Activated CD8-positive, alpha-beta T cell treated with anti-CD3 and anti-CD28 coated beads for 36 hours (primary cell): ENCODE measurements at regions not wholly inside any gene's neighbourhood (a gene's known extent, or its start where the extent isn't known, plus 50 kb on each side); places are given as distances from the start of the nearest gene placed in this dataset.

ENCODE experiments used
- ATAC-seq: fragments of 200-7000 bp; cut with Tn5 transposase; one replicate; pipeline ENCODE4 v1.10.0; 2021; ENCODE audit warnings: mild to moderate bottlenecking, moderate library complexity
- CTCF ChIA-PET: fragments of 350-600 bp; sonication (Branson Sonifier 250); formaldehyde crosslinking; loops from one replicate; lab custom pipeline; 2021; ENCODE audit warnings: antibody characterized with exemption; lab: Charles Lee
- POLR2A ChIA-PET: fragments of 350-600 bp; sonication (Branson Sonifier 250); formaldehyde crosslinking; loops from one replicate; lab custom pipeline; 2021; ENCODE audit warnings: antibody characterized with exemption; lab: Charles Lee
- DNase-seq: peaks from one replicate; pipeline ENCODE4 v3.0.0-alpha.2; 2020
- H3K27ac Mint-ChIP-seq: one replicate; pipeline ENCODE4 v1.8.0; 2021; ENCODE audit warnings: mild to moderate bottlenecking, mixed read lengths
- H3K27me3 Mint-ChIP-seq: one replicate; pipeline ENCODE4 v1.8.0; 2021; ENCODE audit warnings: mixed read lengths
- H3K36me3 Mint-ChIP-seq: one replicate; pipeline ENCODE4 v1.8.0; 2021; ENCODE audit warnings: low read depth, mixed read lengths
- H3K4me1 Mint-ChIP-seq: one replicate; pipeline ENCODE4 v1.8.0; 2021; ENCODE audit warnings: low read depth, mixed read lengths
- H3K4me3 Mint-ChIP-seq: one replicate; pipeline ENCODE4 v1.8.0; 2021; ENCODE audit warnings: mild to moderate bottlenecking, moderate library complexity, mixed read lengths
- H3K9me3 Mint-ChIP-seq: one replicate; pipeline ENCODE4 v1.8.0; 2021; ENCODE audit warnings: mixed read lengths
- intact Hi-C: fragments of 100-400 bp; cut with micrococcal nuclease; formaldehyde crosslinking; loops from one replicate; pipeline ENCODE4 v1.10.0; 2022
- TF ChIP-seq, protein P1 (sequence below): fragments of 200-600 bp; IDR thresholded peaks from one replicate; pipeline ENCODE4 v1.8.0; 2022; ENCODE audit warnings: antibody characterized with exemption, mild to moderate bottlenecking

GRCh38 chr13:27338207-27338606 is 67.6 kb downstream of the RASL11A start:
- no peak overlapping the region for H3K4me3 Mint-ChIP-seq
- H3K27ac Mint-ChIP-seq: no peak overlapping the region
- ChIA-PET POLR2A (no interaction called here), CTCF (interaction anchor here (0.6 to 2.4 kb wide), 7 partner anchors 11 to 492 kb away, joined by 3 to 15 read pairs (median 4); no protein-coding TSS in a partner anchor)
- peaks cover 3% of the 10 kb centered on the region for H3K4me1 Mint-ChIP-seq
- ATAC-seq: no peak
- TF ChIP-seq, protein P1, sequence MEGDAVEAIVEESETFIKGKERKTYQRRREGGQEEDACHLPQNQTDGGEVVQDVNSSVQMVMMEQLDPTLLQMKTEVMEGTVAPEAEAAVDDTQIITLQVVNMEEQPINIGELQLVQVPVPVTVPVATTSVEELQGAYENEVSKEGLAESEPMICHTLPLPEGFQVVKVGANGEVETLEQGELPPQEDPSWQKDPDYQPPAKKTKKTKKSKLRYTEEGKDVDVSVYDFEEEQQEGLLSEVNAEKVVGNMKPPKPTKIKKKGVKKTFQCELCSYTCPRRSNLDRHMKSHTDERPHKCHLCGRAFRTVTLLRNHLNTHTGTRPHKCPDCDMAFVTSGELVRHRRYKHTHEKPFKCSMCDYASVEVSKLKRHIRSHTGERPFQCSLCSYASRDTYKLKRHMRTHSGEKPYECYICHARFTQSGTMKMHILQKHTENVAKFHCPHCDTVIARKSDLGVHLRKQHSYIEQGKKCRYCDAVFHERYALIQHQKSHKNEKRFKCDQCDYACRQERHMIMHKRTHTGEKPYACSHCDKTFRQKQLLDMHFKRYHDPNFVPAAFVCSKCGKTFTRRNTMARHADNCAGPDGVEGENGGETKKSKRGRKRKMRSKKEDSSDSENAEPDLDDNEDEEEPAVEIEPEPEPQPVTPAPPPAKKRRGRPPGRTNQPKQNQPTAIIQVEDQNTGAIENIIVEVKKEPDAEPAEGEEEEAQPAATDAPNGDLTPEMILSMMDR: no peak
- intact Hi-C loops: no loop called here
- H3K27me3 Mint-ChIP-seq: no peaks in the 10 kb centered on the region
- no peaks in the 10 kb centered on the region for H3K9me3 Mint-ChIP-seq
- DNase-seq: no peak
- no peaks in the 10 kb centered on the region for H3K36me3 Mint-ChIP-seq

DNA sequence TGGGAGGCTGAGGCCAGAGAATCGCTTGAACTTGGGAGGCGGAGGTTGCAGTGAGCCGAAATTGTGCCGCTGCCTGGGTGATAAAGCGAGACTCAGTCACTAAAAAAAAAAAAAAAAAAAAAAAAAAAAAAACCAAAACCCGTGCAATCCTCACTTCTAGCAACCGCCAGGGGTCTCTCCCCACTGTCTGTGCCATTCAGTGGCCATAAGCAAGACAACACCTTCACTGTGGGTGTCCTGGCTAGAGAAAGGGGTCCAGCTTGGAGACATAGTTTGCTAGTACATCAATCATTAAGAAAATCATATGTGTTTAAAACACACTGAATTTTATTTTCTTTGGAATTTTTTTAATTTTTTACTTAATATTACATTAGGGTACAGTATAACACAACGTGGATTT is 68.2 kb downstream of the RASL11A start:
- DNase-seq (peak; percentile 37), ATAC-seq (peak; percentile 58)
- Mint-ChIP-seq H3K27ac (no peak overlapping the region), H3K27me3 (no peaks in the 10 kb centered on the region), H3K36me3 (no peaks in the 10 kb centered on the region), H3K4me1 (peaks cover 3% of the 10 kb centered on the region), H3K9me3 (no peaks in the 10 kb centered on the region), H3K4me3 (no peak overlapping the region)
- CTCF ChIA-PET: interaction anchor here (0.6 to 2.4 kb wide), 17 partner anchors 10 to 492 kb away, joined by 3 to 21 read pairs (median 5); no protein-coding TSS in a partner anchor
- TF ChIP-seq, protein P1: no peak
- intact Hi-C loops: no loop called here
- POLR2A ChIA-PET: no interaction called here

DNA sequence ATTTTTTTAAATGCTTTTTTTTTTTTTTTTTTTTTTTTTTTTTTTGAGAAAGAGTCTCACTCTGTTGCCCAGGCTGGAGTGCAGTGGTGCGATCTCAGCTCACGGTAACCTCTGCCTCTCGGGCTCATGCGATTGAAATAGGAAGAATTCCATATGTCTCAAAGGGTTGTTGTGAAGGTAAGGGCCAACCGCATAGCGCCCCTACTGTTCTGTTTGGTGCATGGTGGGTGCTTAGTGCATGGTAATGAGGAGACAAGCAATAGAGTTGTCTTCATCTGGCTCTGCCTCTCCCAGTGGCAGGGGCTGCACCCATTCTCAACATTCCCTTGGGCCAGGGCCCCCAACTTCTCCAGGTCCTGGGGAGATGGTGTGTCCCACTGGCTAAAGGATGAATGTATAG is 68.7 kb downstream of the RASL11A start:
- intact Hi-C loops: no loop called here
- ChIA-PET POLR2A (no interaction called here), CTCF (interaction anchor here (0.7 to 2.4 kb wide), 18 partner anchors 9 to 491 kb away, joined by 3 to 21 read pairs (median 4); no protein-coding TSS in a partner anchor)
- ATAC-seq (peak; percentile 86), DNase-seq (peak; percentile 70)
- Mint-ChIP-seq H3K4me1 (peaks cover 3% of the 10 kb centered on the region), H3K27me3 (no peaks in the 10 kb centered on the region), H3K9me3 (no peaks in the 10 kb centered on the region), H3K4me3 (no peak overlapping the region), H3K27ac (no peak overlapping the region), H3K36me3 (no peaks in the 10 kb centered on the region)
- TF ChIP-seq, protein P1: peak; percentile 70

- intact Hi-C loops: no loop called here
- Mint-ChIP-seq H3K4me1 (peaks cover 3% of the 10 kb centered on the region), H3K4me3 (no peak overlapping the region), H3K27me3 (peaks cover 2% of the 10 kb centered on the region), H3K9me3 (no peaks in the 10 kb centered on the region), H3K27ac (no peak overlapping the region), H3K36me3 (no peaks in the 10 kb centered on the region)
- TF ChIP-seq, protein P1: no peak
- ATAC-seq (no peak), DNase-seq (no peak)
- CTCF ChIA-PET: interaction anchor here (0.9 to 2.8 kb wide), 12 partner anchors 11 to 356 kb away, joined by 3 to 16 read pairs (median 3); partner anchors contain the start of gene RASL11A
- POLR2A ChIA-PET: no interaction called here
Measured at GRCh38 chr13:27341616-27342015, 71.0 kb downstream of the RASL11A start.

DNA sequence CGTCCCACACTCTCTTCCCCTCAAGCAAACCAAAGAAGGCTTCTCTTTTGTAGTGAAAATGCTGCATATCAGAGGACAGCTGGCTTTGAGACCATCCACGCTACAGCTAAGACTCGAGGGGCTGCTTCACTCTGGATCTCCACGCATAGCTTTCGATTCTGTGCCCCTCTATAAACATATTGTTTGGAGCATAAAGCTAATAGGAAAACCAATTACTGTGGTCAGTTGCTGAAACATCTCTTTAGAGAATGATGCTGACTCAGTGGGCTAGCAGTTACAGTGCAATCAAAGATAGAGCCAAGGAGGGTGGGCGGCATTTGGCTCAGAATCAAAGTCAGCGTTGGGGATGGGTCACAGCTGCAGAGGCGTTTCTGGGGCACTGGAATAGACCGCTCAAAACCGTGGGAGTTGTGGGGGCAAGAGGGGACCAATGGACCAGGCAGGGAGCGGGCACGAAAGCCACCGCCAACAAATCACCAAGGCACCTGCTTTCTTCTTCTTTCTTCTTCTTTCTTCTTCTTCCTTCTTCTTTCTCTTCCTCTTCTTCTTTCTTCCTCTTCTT is 76.7 kb downstream of the RASL11A start:
- ATAC-seq (no peak), DNase-seq (no peak)
- no peaks in the 10 kb centered on the region for H3K4me1 Mint-ChIP-seq
- TF ChIP-seq, protein P1: no peak
- CTCF ChIA-PET: interaction anchor here (1.0 to 2.8 kb wide), 4 partner anchors 8 to 362 kb away, joined by 3 to 13 read pairs (median 10); partner anchors contain the start of gene RASL11A
- peaks cover 7% of the 10 kb centered on the region for H3K27me3 Mint-ChIP-seq
- no peaks in the 10 kb centered on the region for H3K36me3 Mint-ChIP-seq
- POLR2A ChIA-PET: interaction anchor here (0.7 kb wide), 1 partner anchor 64 kb away, joined by 3 read pairs; no protein-coding TSS in a partner anchor
- intact Hi-C loops: loop anchor here (5.0 kb wide), 1 partner anchor 80 kb away; no protein-coding TSS in a partner anchor
- H3K27ac Mint-ChIP-seq: no peak overlapping the region
- H3K9me3 Mint-ChIP-seq: no peaks in the 10 kb centered on the region
- H3K4me3 Mint-ChIP-seq: no peak overlapping the region
